ENCODE measurements at regions not wholly inside any gene's neighbourhood (a gene's known extent, or its start where the extent isn't known, plus 50 kb on each side); places are given as distances from the start of the nearest gene placed in this dataset.
A peak's percentile ranks its signal among the peaks of the same experiment; 100 is the strongest.
"Not testable (repeated sequence)": the region's sequence is repeated elsewhere in the genome, so short reads cannot be mapped to it uniquely, and the experiment has no call there.

GRCh38 chr10:133689897-133690296, 63.3 kb upstream of the FRG2B start:
- ATAC-seq: not testable (repeated sequence)

DNA sequence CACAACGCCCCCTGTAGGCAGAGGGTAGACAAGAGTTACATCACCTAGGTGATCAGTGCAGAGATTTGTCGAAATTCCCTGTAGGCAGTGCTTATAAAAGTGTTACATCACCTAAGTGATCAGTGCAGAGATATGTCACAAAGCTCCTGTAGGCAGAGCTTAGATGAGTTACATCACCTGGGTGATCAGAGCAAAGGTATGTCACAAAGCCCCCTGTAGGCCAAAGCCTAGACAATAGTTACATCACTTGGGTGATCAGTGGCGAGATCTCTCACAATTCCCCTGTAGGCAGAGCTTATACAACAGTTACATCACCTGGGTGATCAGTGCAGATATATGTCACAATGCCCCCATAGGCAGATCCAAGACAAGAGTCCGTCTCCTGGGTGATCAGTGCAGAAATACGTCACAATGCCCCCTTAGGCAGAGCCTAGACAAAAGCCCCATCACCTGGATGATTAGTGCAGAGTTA, 61.9 kb upstream of the FRG2B start:
- ATAC-seq: peak; percentile 74

DNA sequence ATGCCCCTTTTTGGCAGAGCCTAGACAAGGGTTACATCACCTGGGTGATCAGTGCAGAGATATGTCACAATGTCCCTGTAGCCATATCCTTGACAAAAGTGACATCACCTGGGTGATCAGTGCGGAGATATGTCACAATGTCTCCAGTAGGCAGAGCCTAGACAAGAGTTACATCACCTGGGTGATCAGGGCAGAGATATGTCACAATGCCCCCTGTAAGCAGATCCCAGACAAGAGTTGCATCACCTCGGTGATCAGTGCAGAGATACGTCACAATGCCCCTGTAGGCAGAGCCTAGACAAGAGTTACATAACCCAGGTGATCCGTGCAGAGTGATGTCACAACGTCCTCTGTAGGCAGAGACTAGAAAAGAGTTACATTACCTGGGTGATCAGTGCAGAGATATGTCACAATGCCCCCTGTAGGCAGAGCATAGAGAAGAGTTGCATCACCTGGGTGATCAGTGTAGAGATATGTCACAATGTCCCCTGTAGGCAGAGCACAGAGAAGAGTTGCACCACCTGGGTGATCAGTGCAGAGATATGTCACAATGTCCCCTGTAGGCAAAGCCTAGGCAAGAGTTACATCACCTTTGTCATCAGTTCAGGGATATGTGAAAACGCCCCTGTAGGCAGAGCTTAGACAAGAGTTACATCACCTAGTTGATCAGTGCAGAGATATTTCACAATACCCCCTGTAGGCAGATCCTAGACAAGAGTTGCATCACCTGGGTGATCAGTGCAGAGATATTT, 61.3 kb upstream of the FRG2B start:
- peak; percentile 83 for ATAC-seq

DNA sequence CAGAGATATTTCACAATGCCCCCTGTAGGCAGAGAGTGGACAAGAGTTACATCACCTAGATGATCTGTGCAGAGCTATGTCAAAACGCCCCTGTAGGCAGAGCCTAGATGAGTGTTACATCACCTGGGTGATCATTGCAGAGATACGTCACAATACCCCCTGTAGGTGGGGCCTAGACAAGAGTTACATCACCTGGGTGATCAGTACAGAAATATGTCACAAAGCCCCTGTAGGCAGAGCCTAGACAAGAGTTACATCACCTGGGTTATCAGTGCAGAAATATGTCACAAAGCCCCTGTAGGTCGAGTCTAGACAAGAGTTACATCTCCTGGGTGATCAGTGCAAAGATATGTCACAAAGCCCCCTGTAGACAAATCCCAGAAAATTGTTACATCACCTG, 60.4 kb upstream of the FRG2B start:
- ATAC-seq: peak; percentile 37

Measured in esophagus mucosa (tissue), 1 donor.